RPMI8226 (cell line): ENCODE measurements at regions not wholly inside any gene's neighbourhood (a gene's known extent, or its start where the extent isn't known, plus 50 kb on each side); places are given as distances from the start of the nearest gene placed in this dataset.
"Not testable (repeated sequence)": the region's sequence is repeated elsewhere in the genome, so short reads cannot be mapped to it uniquely, and the experiment has no call there.

Experiments
- DNase-seq: peaks from one replicate; pipeline ENCODE4 v3.0.0-alpha.2; 2015

- not testable (repeated sequence) for DNase-seq
These were observed 64.0 kb upstream of the PLEKHM1 start for GRCh38 chr17:45554479-45554878.

GRCh38 chr17:45558821-45559220 is 68.3 kb upstream of the PLEKHM1 start:
- not testable (repeated sequence) for DNase-seq

GRCh38 chr17:45562868-45563267 is 72.3 kb upstream of the PLEKHM1 start:
- DNase-seq, result not testable (repeated sequence)

GRCh38 chr17:45563283-45563682 is 72.8 kb upstream of the PLEKHM1 start:
- DNase-seq, result not testable (repeated sequence)

GRCh38 chr17:45568275-45568674 is 77.8 kb upstream of the PLEKHM1 start:
- DNase-seq, result not testable (repeated sequence)

GRCh38 chr17:45573326-45573725 is 82.8 kb upstream of the PLEKHM1 start:
- DNase-seq, result not testable (repeated sequence)

- no peak for DNase-seq
These were observed 83.6 kb upstream of the PLEKHM1 start for GRCh38 chr17:45573924-45574770.

GRCh38 chr17:45575126-45575885 is 84.8 kb upstream of the PLEKHM1 start:
- DNase-seq, result no peak

- not testable (repeated sequence) for DNase-seq
These were observed 86.2 kb upstream of the PLEKHM1 start for GRCh38 chr17:45576527-45577307.

- DNase-seq, result no peak
These were observed 87.2 kb upstream of the PLEKHM1 start for GRCh38 chr17:45577571-45578279.

GRCh38 chr17:45578516-45579455 is 88.3 kb upstream of the PLEKHM1 start:
- no peak for DNase-seq

- no peak for DNase-seq
These were observed 89.3 kb upstream of the PLEKHM1 start for GRCh38 chr17:45579529-45580495.

- DNase-seq, result no peak
These were observed 90.4 kb upstream of the PLEKHM1 start for GRCh38 chr17:45580924-45581323.

- no peak for DNase-seq
These were observed 91.3 kb upstream of the PLEKHM1 start for GRCh38 chr17:45581860-45582259.

GRCh38 chr17:45584092-45585036 is 93.8 kb upstream of the PLEKHM1 start:
- DNase-seq, result peak; percentile 90

- DNase-seq, result peak; percentile 90
These were observed 94.7 kb upstream of the PLEKHM1 start for GRCh38 chr17:45585037-45585733.

GRCh38 chr17:45585794-45586650 is 95.5 kb upstream of the PLEKHM1 start:
- DNase-seq, result peak; percentile 67
